ENCODE measurements at regions not wholly inside any gene's neighbourhood (a gene's known extent, or its start where the extent isn't known, plus 50 kb on each side); places are given as distances from the start of the nearest gene placed in this dataset.

DNA sequence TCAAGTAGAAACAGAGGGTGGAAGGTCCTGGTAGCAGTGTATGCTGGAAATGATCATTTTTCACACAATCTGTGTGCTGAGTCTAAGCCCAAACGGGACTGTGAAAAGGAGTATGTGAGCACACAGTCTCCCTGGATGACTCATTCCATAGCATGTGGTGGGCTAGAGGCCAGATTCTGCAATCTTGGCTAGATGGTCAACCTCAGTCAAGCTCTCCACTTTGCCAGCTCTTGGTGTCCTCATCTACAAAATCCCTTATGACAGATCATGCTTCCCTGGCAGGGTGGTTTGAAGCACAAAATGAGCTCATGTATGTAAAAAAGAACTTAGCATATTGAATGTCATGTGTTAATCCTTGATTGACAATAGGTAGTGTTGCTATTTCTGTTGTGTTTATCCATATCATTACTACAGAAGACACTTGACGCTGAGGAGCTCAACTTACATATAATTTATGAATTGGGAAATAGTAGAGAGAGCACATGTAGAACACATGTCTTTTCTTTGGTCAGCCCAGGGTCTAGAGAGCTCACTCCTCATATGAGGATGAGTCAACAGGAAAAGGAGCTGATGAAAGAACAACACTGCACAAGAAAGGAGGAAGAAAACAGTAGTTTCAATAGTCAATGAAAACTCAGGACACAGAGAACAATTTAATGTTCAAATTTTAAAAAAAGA, 517.5 kb downstream of the BCL11B start:
- Histone ChIP-seq H3K9me3 (no peaks in the 10 kb centered on the region), H3K4me3 (no peak overlapping the region), H3K27ac (no peak overlapping the region), H3K27me3 (no peaks in the 10 kb centered on the region), H3K4me1 (no peaks in the 10 kb centered on the region), H3K36me3 (no peaks in the 10 kb centered on the region)
- intact Hi-C loops (cut with DNase I; ENCODE audit: low total_unique reads) = no loop called here
- TF ChIP-seq POLR2AphosphoS5 (IDR thresholded peaks at IDR 0.05) (no peak), CTCF (IDR thresholded peaks at IDR 0.05) (no peak), POLR2A (IDR thresholded peaks at IDR 0.05) (no peak)
- DNase-seq (ENCODE audit: low spot score in 2 of 2) = no peak

DNA sequence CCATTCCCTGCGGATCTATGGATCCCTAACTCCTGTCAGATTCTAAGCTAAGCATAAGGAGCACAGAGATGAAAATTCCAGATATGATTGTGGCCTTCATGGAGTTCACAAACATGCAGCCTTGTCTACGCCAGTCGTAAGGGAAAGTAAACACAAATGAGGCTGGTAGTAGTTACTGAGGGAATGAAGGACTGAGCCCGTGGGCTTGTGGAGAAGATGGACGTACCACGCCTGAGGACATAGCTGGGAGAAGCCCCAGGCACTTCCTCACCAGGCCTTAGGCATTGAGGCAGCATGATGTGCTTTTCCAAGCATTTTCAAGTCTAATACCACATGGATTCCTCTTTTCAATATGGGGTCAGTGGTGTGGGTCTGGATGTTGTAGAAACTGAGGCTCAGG, 515.2 kb downstream of the BCL11B start:
- TF ChIP-seq CTCF (IDR thresholded peaks at IDR 0.05) = no peak
- no peak for TF ChIP-seq POLR2AphosphoS5 (IDR thresholded peaks at IDR 0.05)
- no peak for TF ChIP-seq POLR2A (IDR thresholded peaks at IDR 0.05)
- Histone ChIP-seq H3K36me3 (no peaks in the 10 kb centered on the region), H3K4me1 (no peaks in the 10 kb centered on the region), H3K27me3 (no peaks in the 10 kb centered on the region), H3K27ac (no peak overlapping the region), H3K4me3 (no peak overlapping the region), H3K9me3 (no peaks in the 10 kb centered on the region)
- intact Hi-C loops (cut with DNase I; ENCODE audit: low total_unique reads) = no loop called here
- DNase-seq (ENCODE audit: low spot score in 2 of 2) = no peak

GRCh38 chr14:98758440-98758839, 513.6 kb downstream of the BCL11B start:
- intact Hi-C loops (cut with DNase I; ENCODE audit: low total_unique reads) = no loop called here
- H3K4me3 ChIP-seq = no peak overlapping the region
- TF ChIP-seq POLR2A (IDR thresholded peaks at IDR 0.05) = no peak
- TF ChIP-seq CTCF (IDR thresholded peaks at IDR 0.05) = no peak
- no peak for TF ChIP-seq POLR2AphosphoS5 (IDR thresholded peaks at IDR 0.05)
- H3K27ac ChIP-seq = no peak overlapping the region
- H3K27me3 ChIP-seq = no peaks in the 10 kb centered on the region
- no peak for DNase-seq (ENCODE audit: low spot score in 2 of 2)
- H3K9me3 ChIP-seq = peaks cover 4 to 10% of the 10 kb centered on the region in 2 donors
- no peaks in the 10 kb centered on the region for H3K36me3 ChIP-seq
- H3K4me1 ChIP-seq = no peaks in the 10 kb centered on the region

DNA sequence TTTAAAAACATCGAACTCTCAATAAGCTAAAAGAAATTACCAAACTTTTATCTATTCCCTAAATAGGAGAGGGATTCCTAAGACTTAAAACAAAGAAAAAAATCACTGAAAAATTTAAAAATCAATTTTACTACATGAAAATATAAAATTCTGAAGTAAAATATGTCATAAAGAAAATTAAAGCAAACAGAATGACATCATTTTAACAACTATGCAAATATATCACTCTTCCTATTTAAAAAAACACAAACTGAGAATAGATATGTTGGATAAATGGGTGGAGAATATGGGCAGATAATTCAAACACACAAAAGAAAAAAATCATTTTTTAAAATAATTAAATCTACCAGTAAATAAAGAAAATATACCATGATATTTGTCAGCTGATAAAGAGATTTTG, 510.0 kb downstream of the BCL11B start:
- no peak for DNase-seq (ENCODE audit: low spot score in 2 of 2)
- intact Hi-C loops (cut with DNase I; ENCODE audit: low total_unique reads) = no loop called here
- Histone ChIP-seq H3K27ac (no peak overlapping the region), H3K4me1 (no peaks in the 10 kb centered on the region), H3K36me3 (no peaks in the 10 kb centered on the region), H3K4me3 (no peak overlapping the region), H3K27me3 (no peaks in the 10 kb centered on the region), H3K9me3 (peaks cover 4 to 19% of the 10 kb centered on the region in 2 donors)
- no peak for TF ChIP-seq CTCF (IDR thresholded peaks at IDR 0.05)
- TF ChIP-seq POLR2A (IDR thresholded peaks at IDR 0.05) = no peak
- no peak for TF ChIP-seq POLR2AphosphoS5 (IDR thresholded peaks at IDR 0.05)

GRCh38 chr14:98766818-98767217, 505.2 kb downstream of the BCL11B start:
- TF ChIP-seq POLR2A (IDR thresholded peaks at IDR 0.05) (no peak), CTCF (IDR thresholded peaks at IDR 0.05) (no peak), POLR2AphosphoS5 (IDR thresholded peaks at IDR 0.05) (no peak)
- Histone ChIP-seq H3K27me3 (no peaks in the 10 kb centered on the region), H3K27ac (no peak overlapping the region), H3K4me3 (no peak overlapping the region), H3K4me1 (no peaks in the 10 kb centered on the region), H3K36me3 (no peaks in the 10 kb centered on the region), H3K9me3 (peaks cover 4 to 19% of the 10 kb centered on the region in 2 donors)
- intact Hi-C loops (cut with DNase I; ENCODE audit: low total_unique reads) = no loop called here
- no peak for DNase-seq (ENCODE audit: low spot score in 2 of 2)

Measured in breast epithelium (tissue), 4 donors.